ENCODE measurements at regions not wholly inside any gene's neighbourhood (a gene's known extent, or its start where the extent isn't known, plus 50 kb on each side); places are given as distances from the start of the nearest gene placed in this dataset.

GRCh38 chr18:57915865-57916582, 112.9 kb upstream of the ATP8B1 start:
- DNase-seq, result peak; percentile 86

- DNase-seq, result peak; percentile 86
Measured at GRCh38 chr18:57915248-57915647, 112.1 kb upstream of the ATP8B1 start.

GRCh38 chr18:57913686-57914085, 110.6 kb upstream of the ATP8B1 start:
- no peak for DNase-seq

GRCh38 chr18:57910817-57911216, 107.7 kb upstream of the ATP8B1 start:
- DNase-seq, result no peak

GRCh38 chr18:57910134-57910533, 107.0 kb upstream of the ATP8B1 start:
- DNase-seq, result no peak

GRCh38 chr18:57909620-57910019, 106.5 kb upstream of the ATP8B1 start:
- no peak for DNase-seq

GRCh38 chr18:57908092-57908491, 105.0 kb upstream of the ATP8B1 start:
- DNase-seq, result no peak

GRCh38 chr18:57907550-57907949, 104.4 kb upstream of the ATP8B1 start:
- DNase-seq, result no peak

- no peak for DNase-seq
Measured at GRCh38 chr18:57906852-57907251, 103.7 kb upstream of the ATP8B1 start.

- DNase-seq, result peak; percentile 62
Measured at GRCh38 chr18:57904535-57904934, 101.4 kb upstream of the ATP8B1 start.

- no peak for DNase-seq
Measured at GRCh38 chr18:57902721-57903120, 99.6 kb upstream of the ATP8B1 start.

- no peak for DNase-seq
Measured at GRCh38 chr18:57901825-57902589, 98.9 kb upstream of the ATP8B1 start.

- DNase-seq, result no peak
Measured at GRCh38 chr18:57900906-57901435, 97.9 kb upstream of the ATP8B1 start.

- peak; percentile 84 for DNase-seq
Measured at GRCh38 chr18:57898506-57899124, 95.5 kb upstream of the ATP8B1 start.

- no peak for DNase-seq
Measured at GRCh38 chr18:57895182-57895581, 92.1 kb upstream of the ATP8B1 start.

- no peak for DNase-seq
Measured at GRCh38 chr18:57891707-57892391, 88.7 kb upstream of the ATP8B1 start.

- peak; percentile 70 for DNase-seq
Measured at GRCh38 chr18:57890266-57890665, 87.2 kb upstream of the ATP8B1 start.

GRCh38 chr18:57889841-57890240, 86.7 kb upstream of the ATP8B1 start:
- no peak for DNase-seq

- no peak for DNase-seq
Measured at GRCh38 chr18:57887543-57888383, 84.6 kb upstream of the ATP8B1 start.

- no peak for DNase-seq
Measured at GRCh38 chr18:57885931-57886330, 82.8 kb upstream of the ATP8B1 start.

- no peak for DNase-seq
Measured at GRCh38 chr18:57882465-57882864, 79.3 kb upstream of the ATP8B1 start.

GRCh38 chr18:57881818-57882413, 78.8 kb upstream of the ATP8B1 start:
- peak; percentile 47 for DNase-seq

Data from NCI-H446 treated with DMSO at 0.1 percent for 48 hours (cell line).